Loucy (cell line): ENCODE measurements at regions not wholly inside any gene's neighbourhood (a gene's known extent, or its start where the extent isn't known, plus 50 kb on each side); places are given as distances from the start of the nearest gene placed in this dataset.

Experiments used
- CTCF ChIP-seq: fragments of 200-600 bp; sonication (generic); conservative IDR thresholded peaks from 2 replicates; pipeline ENCODE4 v1.5.1; 2014; ENCODE audit warnings: mild to moderate bottlenecking, antibody characterized with exemption, low read length
- EZH2phosphoT487 ChIP-seq: fragments of 200-600 bp; IDR thresholded peaks from 2 replicates; pipeline ENCODE4 v1.6.1; 2018; ENCODE audit warnings: antibody characterized with exemption, mild to moderate bottlenecking, moderate library complexity, borderline replicate concordance

- TF ChIP-seq CTCF (no peak), EZH2phosphoT487 (no peak)
These were observed 938.9 kb downstream of the CDH11 start for GRCh38 chr16:64182985-64183384.
